OCI-LY3 (cell line): ENCODE measurements at regions not wholly inside any gene's neighbourhood (a gene's known extent, or its start where the extent isn't known, plus 50 kb on each side); places are given as distances from the start of the nearest gene placed in this dataset.
A peak's percentile ranks its signal among the peaks of the same experiment; 100 is the strongest.

Experiments used
- H2AFZ ChIP-seq: fragments of 200-600, 300-600 bp; shearing (Covaris generic); 2 replicates; pipeline ENCODE4 v1.6.0; 2014; ENCODE audit warnings: antibody characterized with exemption, low read depth, low read length
- H3K27ac ChIP-seq: fragments of 200-600, 300-600 bp; sonication (generic); 2 replicates; pipeline ENCODE4 v1.5.1; 2014; ENCODE audit warnings: mild to moderate bottlenecking, low read length, moderate library complexity, mixed read lengths
- H3K27me3 ChIP-seq: fragments of 200-600, 300-600 bp; sonication (generic); 2 replicates; pipeline ENCODE4 v1.6.1; 2014; ENCODE audit warnings: low read depth, low read length, mixed read lengths
- H3K36me3 ChIP-seq: fragments of 200-600, 300-600 bp; sonication (generic); replicated peaks from 2 replicates; pipeline ENCODE3; 2014; ENCODE audit warnings: low read depth, low read length, mixed read lengths
- H3K4me1 ChIP-seq: fragments of 300-600, 200-600 bp; sonication (generic); 2 replicates; pipeline ENCODE4 v1.6.1; 2014; ENCODE audit warnings: low read length, mixed read lengths
- H3K4me2 ChIP-seq: fragments of 200-600, 300-600 bp; sonication (generic); 2 replicates; pipeline ENCODE4 v1.6.1; 2014; ENCODE audit warnings: low read length, mixed read lengths
- H3K4me3 ChIP-seq: fragments of 300-600, 200-600 bp; sonication (generic); 2 replicates; pipeline ENCODE4 v1.5.1; 2014; ENCODE audit warnings: antibody characterized with exemption, mild to moderate bottlenecking, low read length, moderate library complexity
- H3K79me2 ChIP-seq: fragments of 300-600, 200-600 bp; shearing (Covaris generic); 2 replicates; pipeline ENCODE4 v1.6.1; 2014; ENCODE audit warnings: mild to moderate bottlenecking, low read length, mixed read lengths
- H3K9ac ChIP-seq: fragments of 300-600, 200-600 bp; shearing (Covaris generic); 2 replicates; pipeline ENCODE4 v1.6.0; 2014; ENCODE audit warnings: mild to moderate bottlenecking, low read length, moderate library complexity
- H3K9me3 ChIP-seq: fragments of 200-600, 300-600 bp; shearing (Covaris generic); 2 replicates; pipeline ENCODE4 v1.6.1; 2014; ENCODE audit warnings: low read length, mixed read lengths; ENCODE audit not compliant: insufficient read depth
- H4K20me1 ChIP-seq: fragments of 200-600, 300-600 bp; sonication (generic); 2 replicates; pipeline ENCODE4 v1.6.1; 2016; ENCODE audit warnings: low read length, mixed read lengths; ENCODE audit not compliant: insufficient read depth
- EZH2phosphoT487 ChIP-seq: fragments of 200-600 bp; shearing (Covaris generic); IDR thresholded peaks from 2 replicates; pipeline ENCODE4 v1.6.1; 2018; ENCODE audit warnings: antibody characterized with exemption, mixed run types, low read depth
- TF ChIP-seq, protein P1 (sequence below): fragments of 200-600, 300-600 bp; sonication (generic); IDR thresholded peaks from 2 replicates; pipeline ENCODE4 v1.5.1; 2014; ENCODE audit warnings: antibody characterized with exemption, low read length, low read depth

- Histone ChIP-seq H3K27ac (no peak overlapping the region), H3K4me3 (no peak overlapping the region), H3K36me3 (no peaks in the 10 kb centered on the region), H3K4me2 (no peak overlapping the region), H3K27me3 (no peaks in the 10 kb centered on the region), H2AFZ (no peak overlapping the region), H3K9ac (no peak overlapping the region), H3K9me3 (no peaks in the 10 kb centered on the region), H3K4me1 (peaks cover 11% of the 10 kb centered on the region), H3K79me2 (no peaks in the 10 kb centered on the region), H4K20me1 (no peaks in the 10 kb centered on the region)
- TF ChIP-seq, protein P1, sequence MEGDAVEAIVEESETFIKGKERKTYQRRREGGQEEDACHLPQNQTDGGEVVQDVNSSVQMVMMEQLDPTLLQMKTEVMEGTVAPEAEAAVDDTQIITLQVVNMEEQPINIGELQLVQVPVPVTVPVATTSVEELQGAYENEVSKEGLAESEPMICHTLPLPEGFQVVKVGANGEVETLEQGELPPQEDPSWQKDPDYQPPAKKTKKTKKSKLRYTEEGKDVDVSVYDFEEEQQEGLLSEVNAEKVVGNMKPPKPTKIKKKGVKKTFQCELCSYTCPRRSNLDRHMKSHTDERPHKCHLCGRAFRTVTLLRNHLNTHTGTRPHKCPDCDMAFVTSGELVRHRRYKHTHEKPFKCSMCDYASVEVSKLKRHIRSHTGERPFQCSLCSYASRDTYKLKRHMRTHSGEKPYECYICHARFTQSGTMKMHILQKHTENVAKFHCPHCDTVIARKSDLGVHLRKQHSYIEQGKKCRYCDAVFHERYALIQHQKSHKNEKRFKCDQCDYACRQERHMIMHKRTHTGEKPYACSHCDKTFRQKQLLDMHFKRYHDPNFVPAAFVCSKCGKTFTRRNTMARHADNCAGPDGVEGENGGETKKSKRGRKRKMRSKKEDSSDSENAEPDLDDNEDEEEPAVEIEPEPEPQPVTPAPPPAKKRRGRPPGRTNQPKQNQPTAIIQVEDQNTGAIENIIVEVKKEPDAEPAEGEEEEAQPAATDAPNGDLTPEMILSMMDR, result no peak
- no peak for TF ChIP-seq EZH2phosphoT487
Observed at GRCh38 chr18:70494524-70494923, 205.7 kb downstream of the SOCS6 start.

DNA sequence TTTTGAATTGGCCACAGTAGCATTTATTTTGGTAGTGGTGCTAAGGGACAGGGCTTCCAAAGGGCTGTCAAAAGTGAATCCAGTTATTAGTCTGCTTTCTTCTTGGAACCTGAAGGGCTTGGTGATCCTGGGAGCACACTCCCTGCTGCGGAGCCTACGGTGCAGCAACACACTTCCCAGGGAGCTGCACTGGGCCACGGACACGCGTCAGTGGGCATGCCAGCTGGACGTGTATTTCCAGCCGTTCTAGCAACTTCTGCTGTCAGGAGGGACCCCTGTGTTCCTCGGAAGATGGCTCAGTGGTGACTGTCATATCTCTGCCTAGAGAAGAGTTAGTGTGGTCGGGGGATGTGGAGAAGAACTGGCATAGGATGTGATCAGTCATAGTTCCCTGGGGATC, 204.6 kb downstream of the SOCS6 start:
- H3K79me2 ChIP-seq, result no peaks in the 10 kb centered on the region
- H4K20me1 ChIP-seq, result no peaks in the 10 kb centered on the region
- no peak for TF ChIP-seq EZH2phosphoT487
- TF ChIP-seq, protein P1, result no peak
- H3K27ac ChIP-seq, result no peak overlapping the region
- H3K4me2 ChIP-seq, result no peak overlapping the region
- H3K27me3 ChIP-seq, result no peaks in the 10 kb centered on the region
- H2AFZ ChIP-seq, result no peak overlapping the region
- H3K36me3 ChIP-seq, result no peaks in the 10 kb centered on the region
- peaks cover 11% of the 10 kb centered on the region for H3K4me1 ChIP-seq
- H3K9me3 ChIP-seq, result no peaks in the 10 kb centered on the region
- no peak overlapping the region for H3K9ac ChIP-seq
- no peak overlapping the region for H3K4me3 ChIP-seq

DNA sequence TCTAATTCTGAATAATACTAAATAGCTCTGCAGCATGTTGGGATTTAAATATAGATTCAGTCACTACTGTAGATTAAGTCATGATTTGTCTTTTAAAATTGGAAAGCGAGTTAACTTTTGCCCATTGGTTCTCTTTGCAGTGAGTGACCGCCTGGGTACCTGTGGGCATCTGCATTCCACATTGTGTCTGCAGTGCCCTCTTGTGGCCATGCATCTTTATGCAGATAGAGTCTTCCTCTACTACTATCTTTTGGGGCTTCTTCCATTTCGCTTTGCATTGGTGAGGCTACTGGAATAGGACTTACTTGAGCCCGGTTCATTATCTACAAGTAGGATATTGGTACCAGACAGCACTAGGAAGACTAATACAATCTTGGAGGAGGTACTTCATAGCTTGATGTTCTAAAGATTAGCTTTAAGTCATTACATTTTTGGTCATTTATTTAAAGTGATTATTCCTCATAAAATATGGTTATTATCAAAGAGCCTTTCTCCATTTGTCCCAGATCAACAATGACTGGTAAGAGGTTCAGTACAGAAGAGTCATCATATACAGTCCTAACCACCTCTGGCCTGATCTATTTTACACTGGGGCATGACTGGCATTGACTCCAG, 203.0 kb downstream of the SOCS6 start:
- H3K4me1 ChIP-seq, result peaks cover 11% of the 10 kb centered on the region
- TF ChIP-seq, protein P1, result peak; percentile 99
- TF ChIP-seq EZH2phosphoT487, result no peak
- H3K4me2 ChIP-seq, result no peak overlapping the region
- no peaks in the 10 kb centered on the region for H4K20me1 ChIP-seq
- H3K36me3 ChIP-seq, result no peaks in the 10 kb centered on the region
- H3K9ac ChIP-seq, result no peak overlapping the region
- H3K4me3 ChIP-seq, result no peak overlapping the region
- H3K79me2 ChIP-seq, result no peaks in the 10 kb centered on the region
- H3K9me3 ChIP-seq, result no peaks in the 10 kb centered on the region
- H3K27me3 ChIP-seq, result no peaks in the 10 kb centered on the region
- H3K27ac ChIP-seq, result no peak overlapping the region
- H2AFZ ChIP-seq, result peak overlapping the region; percentile 4; the same call in 1 of the 2 replicates

GRCh38 chr18:70489986-70490933, 201.4 kb downstream of the SOCS6 start:
- Histone ChIP-seq H3K9me3 (no peaks in the 10 kb centered on the region), H3K4me3 (peak overlapping the region; percentile 45), H3K79me2 (no peaks in the 10 kb centered on the region), H3K4me2 (peak overlapping the region; percentile 63), H3K36me3 (no peaks in the 10 kb centered on the region), H3K27ac (no peak overlapping the region), H3K4me1 (peaks cover 11% of the 10 kb centered on the region), H3K27me3 (no peaks in the 10 kb centered on the region), H4K20me1 (no peaks in the 10 kb centered on the region), H3K9ac (peak overlapping the region; percentile 15), H2AFZ (peak overlapping the region; percentile 19)
- no peak for TF ChIP-seq EZH2phosphoT487
- TF ChIP-seq, protein P1, result peak; percentile 100
